OCI-LY1 (cell line): ENCODE measurements at regions not wholly inside any gene's neighbourhood (a gene's known extent, or its start where the extent isn't known, plus 50 kb on each side); places are given as distances from the start of the nearest gene placed in this dataset.

Experiments
- H2AFZ ChIP-seq: fragments of 200-600 bp; sonication (generic), shearing (Covaris generic); 2 replicates; pipeline ENCODE4 v1.6.0; 2014; ENCODE audit warnings: antibody characterized with exemption, mild to moderate bottlenecking, low read length
- H3F3A ChIP-seq: fragments of 200-600 bp; sonication (generic), shearing (Covaris generic); 2 replicates; pipeline ENCODE4 v1.6.0; 2014; ENCODE audit warnings: mild to moderate bottlenecking, antibody characterized with exemption, low read length, moderate library complexity; ENCODE audit not compliant: insufficient read depth
- H3K27ac ChIP-seq: fragments of 200-600 bp; sonication (generic); 2 replicates; pipeline ENCODE4 v1.5.1; 2014; ENCODE audit warnings: low read length, mixed run types, mild to moderate bottlenecking, low read depth; ENCODE audit not compliant: poor library complexity, severe bottlenecking
- H3K27me3 ChIP-seq: fragments of 200-600 bp; sonication (generic); 2 replicates; pipeline ENCODE4 v1.6.0; 2014; ENCODE audit warnings: antibody characterized with exemption, mild to moderate bottlenecking, low read length, moderate library complexity; ENCODE audit not compliant: insufficient read depth
- H3K36me3 ChIP-seq: fragments of 200-600 bp; sonication (generic); 2 replicates; pipeline ENCODE4 v1.6.1; 2014; ENCODE audit warnings: mild to moderate bottlenecking, antibody characterized with exemption, low read length, moderate library complexity, mixed read lengths; ENCODE audit not compliant: insufficient read depth
- H3K4me1 ChIP-seq: fragments of 200-600 bp; sonication (generic); 2 replicates; pipeline ENCODE4 v1.5.1; 2014; ENCODE audit warnings: mild to moderate bottlenecking, low read length, moderate library complexity; ENCODE audit not compliant: insufficient read depth, severe bottlenecking
- H3K4me2 ChIP-seq: fragments of 200-600 bp; sonication (generic), shearing (Covaris generic); 2 replicates; pipeline ENCODE4 v1.6.1; 2014; ENCODE audit warnings: low read length
- H3K4me3 ChIP-seq: fragments of 200-600 bp; sonication (generic); 2 replicates; pipeline ENCODE4 v1.5.1; 2014; ENCODE audit warnings: low read length, low read depth, mild to moderate bottlenecking, mixed read lengths; ENCODE audit not compliant: poor library complexity, severe bottlenecking
- H3K79me2 ChIP-seq: fragments of 200-600 bp; shearing (Covaris generic); 2 replicates; pipeline ENCODE4 v1.6.1; 2016; ENCODE audit warnings: mixed run types, low read length, mixed read lengths; ENCODE audit not compliant: insufficient read depth
- H3K9ac ChIP-seq: fragments of 200-600 bp; sonication (generic), shearing (Covaris generic); 2 replicates; pipeline ENCODE4 v1.6.1; 2014; ENCODE audit warnings: mild to moderate bottlenecking, low read length, mixed read lengths
- H3K9me2 ChIP-seq: fragments of 200-600 bp; sonication (generic), shearing (Covaris generic); 2 replicates; pipeline ENCODE4 v1.6.1; 2014; ENCODE audit warnings: low read depth, mild to moderate bottlenecking, low read length, mixed read lengths
- H3K9me3 ChIP-seq: fragments of 200-600 bp; shearing (Covaris generic); 2 replicates; pipeline ENCODE4 v1.6.1; 2014; ENCODE audit warnings: low read length, mixed read lengths
- H4K20me1 ChIP-seq: fragments of 200-600 bp; sonication (generic), shearing (Covaris generic); 2 replicates; pipeline ENCODE4 v1.6.0; 2016; ENCODE audit warnings: mild to moderate bottlenecking, low read length; ENCODE audit not compliant: insufficient read depth
- EZH2 ChIP-seq: fragments of 200-600 bp; sonication (generic), shearing (Covaris generic); IDR thresholded peaks from 2 replicates; pipeline ENCODE4 v1.8.0; 2017; ENCODE audit warnings: borderline replicate concordance, mixed run types, mild to moderate bottlenecking, antibody characterized with exemption, low read length, moderate library complexity, mixed read lengths
- TF ChIP-seq, protein P1 (sequence below): fragments of 200-600 bp; sonication (generic), shearing (Covaris generic); IDR thresholded peaks from 2 replicates; pipeline ENCODE4 v1.5.1; 2017; ENCODE audit warnings: mild to moderate bottlenecking, antibody characterized with exemption, low read length, moderate library complexity, mixed read lengths

DNA sequence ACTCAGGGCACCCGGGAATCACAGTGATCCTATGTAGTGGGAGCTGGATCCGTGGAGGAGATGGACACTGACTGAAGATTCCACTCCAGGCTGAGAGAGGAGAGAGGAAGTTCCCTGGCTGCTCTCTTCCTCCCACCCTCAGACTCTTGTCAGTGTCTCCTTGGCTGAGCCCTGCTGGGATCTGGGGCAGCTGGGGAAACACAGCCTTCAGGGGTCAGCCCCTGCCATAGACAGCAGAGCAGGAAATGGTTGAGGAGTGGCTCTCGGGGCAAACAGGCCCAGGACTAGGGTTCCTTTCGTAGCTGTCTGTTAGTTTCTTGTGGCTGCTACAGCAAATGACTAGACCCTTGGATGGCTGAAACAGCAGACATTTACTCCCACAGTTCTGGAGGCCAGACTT, 174.4 kb upstream of the BMPER start:
- H2AFZ ChIP-seq, result no peak overlapping the region
- H3F3A ChIP-seq, result no peaks in the 10 kb centered on the region
- no peaks in the 10 kb centered on the region for H3K9me3 ChIP-seq
- no peak overlapping the region for H3K27ac ChIP-seq
- TF ChIP-seq EZH2, result no peak
- TF ChIP-seq, protein P1, sequence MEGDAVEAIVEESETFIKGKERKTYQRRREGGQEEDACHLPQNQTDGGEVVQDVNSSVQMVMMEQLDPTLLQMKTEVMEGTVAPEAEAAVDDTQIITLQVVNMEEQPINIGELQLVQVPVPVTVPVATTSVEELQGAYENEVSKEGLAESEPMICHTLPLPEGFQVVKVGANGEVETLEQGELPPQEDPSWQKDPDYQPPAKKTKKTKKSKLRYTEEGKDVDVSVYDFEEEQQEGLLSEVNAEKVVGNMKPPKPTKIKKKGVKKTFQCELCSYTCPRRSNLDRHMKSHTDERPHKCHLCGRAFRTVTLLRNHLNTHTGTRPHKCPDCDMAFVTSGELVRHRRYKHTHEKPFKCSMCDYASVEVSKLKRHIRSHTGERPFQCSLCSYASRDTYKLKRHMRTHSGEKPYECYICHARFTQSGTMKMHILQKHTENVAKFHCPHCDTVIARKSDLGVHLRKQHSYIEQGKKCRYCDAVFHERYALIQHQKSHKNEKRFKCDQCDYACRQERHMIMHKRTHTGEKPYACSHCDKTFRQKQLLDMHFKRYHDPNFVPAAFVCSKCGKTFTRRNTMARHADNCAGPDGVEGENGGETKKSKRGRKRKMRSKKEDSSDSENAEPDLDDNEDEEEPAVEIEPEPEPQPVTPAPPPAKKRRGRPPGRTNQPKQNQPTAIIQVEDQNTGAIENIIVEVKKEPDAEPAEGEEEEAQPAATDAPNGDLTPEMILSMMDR, result no peak
- no peaks in the 10 kb centered on the region; the same call in 1 of the 2 replicates for H3K27me3 ChIP-seq
- no peaks in the 10 kb centered on the region for H3K36me3 ChIP-seq
- H3K4me3 ChIP-seq, result no peak overlapping the region
- no peaks in the 10 kb centered on the region for H3K9me2 ChIP-seq
- no peaks in the 10 kb centered on the region for H3K4me1 ChIP-seq
- H3K79me2 ChIP-seq, result no peaks in the 10 kb centered on the region
- no peak overlapping the region for H3K9ac ChIP-seq
- H3K4me2 ChIP-seq, result no peak overlapping the region
- H4K20me1 ChIP-seq, result no peaks in the 10 kb centered on the region

DNA sequence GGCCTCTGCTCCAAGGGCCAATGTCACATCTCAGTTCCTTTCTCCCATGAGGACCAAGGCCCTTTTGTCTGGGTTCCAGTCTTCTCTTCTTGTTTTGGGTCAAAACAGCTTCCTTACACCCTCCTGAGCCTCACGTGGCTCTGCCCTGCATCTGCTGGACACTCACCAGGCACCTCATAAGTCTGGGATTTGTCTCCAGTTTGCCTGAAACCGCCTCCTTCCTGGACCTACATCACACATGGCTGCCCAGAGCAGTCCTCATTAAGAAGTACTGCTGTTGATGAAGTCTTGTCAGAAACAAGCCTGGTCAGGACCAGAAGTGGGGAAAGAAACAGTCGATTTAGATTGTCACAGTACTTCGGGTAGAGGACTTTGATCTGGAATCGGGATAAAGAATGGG, 173.4 kb upstream of the BMPER start:
- no peaks in the 10 kb centered on the region for H4K20me1 ChIP-seq
- H3K9me2 ChIP-seq, result no peaks in the 10 kb centered on the region
- H3F3A ChIP-seq, result no peaks in the 10 kb centered on the region
- H3K4me2 ChIP-seq, result no peak overlapping the region
- H3K36me3 ChIP-seq, result no peaks in the 10 kb centered on the region
- H3K9me3 ChIP-seq, result no peaks in the 10 kb centered on the region
- no peaks in the 10 kb centered on the region for H3K4me1 ChIP-seq
- no peak overlapping the region for H2AFZ ChIP-seq
- H3K9ac ChIP-seq, result no peak overlapping the region
- no peaks in the 10 kb centered on the region for H3K79me2 ChIP-seq
- H3K4me3 ChIP-seq, result no peak overlapping the region
- TF ChIP-seq, protein P1, result no peak
- TF ChIP-seq EZH2, result no peak
- no peak overlapping the region for H3K27ac ChIP-seq
- H3K27me3 ChIP-seq, result peaks cover 6% of the 10 kb centered on the region; the same call in 1 of the 2 replicates

DNA sequence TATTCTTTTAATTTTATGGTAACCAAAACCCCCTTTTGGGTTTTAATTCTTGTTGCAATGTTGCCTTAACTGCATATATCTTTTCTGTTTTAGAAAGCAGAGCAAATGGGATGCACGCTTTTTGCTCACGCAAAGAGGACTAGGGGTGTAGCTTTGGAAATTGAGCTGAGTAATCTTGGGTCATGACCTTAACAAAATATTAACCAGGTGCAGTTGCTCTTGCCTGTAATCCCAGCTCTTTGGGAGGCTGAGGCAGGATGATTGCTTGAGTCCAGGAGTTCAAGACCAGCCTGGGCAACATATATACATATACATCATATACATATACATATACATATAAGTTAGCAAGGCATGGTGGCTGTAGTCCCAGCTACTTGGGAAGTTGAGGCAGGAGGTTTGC, 172.9 kb upstream of the BMPER start:
- Histone ChIP-seq H3K9me3 (no peaks in the 10 kb centered on the region), H4K20me1 (no peaks in the 10 kb centered on the region), H3F3A (no peaks in the 10 kb centered on the region), H3K79me2 (no peaks in the 10 kb centered on the region), H3K36me3 (no peaks in the 10 kb centered on the region), H3K27ac (no peak overlapping the region), H3K9ac (no peak overlapping the region), H3K4me2 (no peak overlapping the region), H3K4me1 (no peaks in the 10 kb centered on the region), H3K9me2 (no peaks in the 10 kb centered on the region), H3K27me3 (peaks cover 7% of the 10 kb centered on the region; the same call in 1 of the 2 replicates), H3K4me3 (no peak overlapping the region), H2AFZ (no peak overlapping the region)
- TF ChIP-seq EZH2, result no peak
- TF ChIP-seq, protein P1, result no peak
